22Rv1 (cell line): ENCODE measurements at regions not wholly inside any gene's neighbourhood (a gene's known extent, or its start where the extent isn't known, plus 50 kb on each side); places are given as distances from the start of the nearest gene placed in this dataset.

Source experiments
- H3K27ac ChIP-seq: fragments of 450-650 bp; 2 replicates; pipeline ENCODE4 v1.5.1; 2017
- CTCF ChIP-seq: fragments of 450-650 bp; IDR thresholded peaks from 2 replicates; pipeline ENCODE4 v1.5.1; 2017; ENCODE audit warnings: mild to moderate bottlenecking
- ZFX ChIP-seq: fragments of 450-650 bp; IDR thresholded peaks from 2 replicates; pipeline ENCODE4 v1.6.1; 2017; ENCODE audit warnings: antibody characterized with exemption, borderline replicate concordance

GRCh38 chr13:99778500-99778899 lies 193.1 kb downstream of the ZIC5 start:
- no peak for TF ChIP-seq CTCF
- TF ChIP-seq ZFX, result no peak
- H3K27ac ChIP-seq, result no peak overlapping the region

GRCh38 chr13:99777873-99778272 lies 193.7 kb downstream of the ZIC5 start:
- H3K27ac ChIP-seq, result no peak overlapping the region
- TF ChIP-seq CTCF, result no peak
- TF ChIP-seq ZFX, result no peak

- H3K27ac ChIP-seq, result peak overlapping the region; percentile 28
- TF ChIP-seq CTCF (no peak), ZFX (no peak)
Observed at GRCh38 chr13:99774644-99775043, 196.9 kb downstream of the ZIC5 start.

GRCh38 chr13:99768986-99769385 lies 202.6 kb downstream of the ZIC5 start:
- TF ChIP-seq CTCF (no peak), ZFX (no peak)
- no peak overlapping the region for H3K27ac ChIP-seq

GRCh38 chr13:99766641-99767045 lies 204.9 kb downstream of the ZIC5 start:
- no peak overlapping the region for H3K27ac ChIP-seq
- TF ChIP-seq CTCF (peak; percentile 74), ZFX (no peak)

GRCh38 chr13:99765869-99766268 lies 205.7 kb downstream of the ZIC5 start:
- H3K27ac ChIP-seq, result no peak overlapping the region
- TF ChIP-seq CTCF (no peak), ZFX (no peak)

GRCh38 chr13:99760456-99760855 lies 211.1 kb downstream of the ZIC5 start:
- H3K27ac ChIP-seq, result no peak overlapping the region
- no peak for TF ChIP-seq ZFX
- no peak for TF ChIP-seq CTCF

GRCh38 chr13:99759163-99759552 lies 212.4 kb downstream of the ZIC5 start:
- H3K27ac ChIP-seq, result no peak overlapping the region
- TF ChIP-seq CTCF (no peak), ZFX (no peak)
